ENCODE measurements at regions not wholly inside any gene's neighbourhood (a gene's known extent, or its start where the extent isn't known, plus 50 kb on each side); places are given as distances from the start of the nearest gene placed in this dataset. TPM values are rescaled to one million over a fixed set of nuclear protein-coding genes. Genes with fewer than 3 reads are reported as not detected.

GRCh38 chr10:44860811-44861736 lies 50.1 kb upstream of the TMEM72 start:
- no peak overlapping the region for H3K27ac ChIP-seq (ENCODE audit: low read depth in 1 of 2, low read length in 1 of 2)
- no peak for TF ChIP-seq CTCF (IDR thresholded peaks at IDR 0.05; ENCODE audit: control extremely low read depth, extremely low read depth)
- H3K9me3 ChIP-seq (ENCODE audit: control insufficient read depth in 4 of 4, insufficient read depth in 3 of 4, low read length in 3 of 4) = no peaks in the 10 kb centered on the region
- H3K4me3 ChIP-seq = no peak overlapping the region
- ATAC-seq (ENCODE audit: insufficient read depth, low FRiP score) (no peak), DNase-seq (no peak)
- no peaks in the 10 kb centered on the region for H3K27me3 ChIP-seq (ENCODE audit: control insufficient read depth in 3 of 3, insufficient read depth in 3 of 3, low read length in 2 of 3)
- no peak overlapping the region for H3K9ac ChIP-seq (ENCODE audit: insufficient read depth in 1 of 2, low read length in 2 of 2)
- 75 to 88% methylated on average over 10 of the region's 10 CpGs for WGBS, 2 donors
- no peaks in the 10 kb centered on the region for H3K36me3 ChIP-seq (ENCODE audit: control insufficient read depth in 4 of 4, insufficient read depth in 4 of 4, low read length in 4 of 4)
- peaks cover 0 to 29% (median 3%) of the 10 kb centered on the region in 5 donors for H3K4me1 ChIP-seq (ENCODE audit: control insufficient read depth in 5 of 5, insufficient read depth in 5 of 5, low read length in 5 of 5)

Small RNA genes lying in the stretch of these regions (small RNA-seq; reads per million reads assigned to genes)
- not detected for gene AL356157.2 (ENCODE audit: low replicate concordance)
